NCI-H2107 treated with DMSO at 0.1 percent for 48 hours (cell line): ENCODE measurements at regions not wholly inside any gene's neighbourhood (a gene's known extent, or its start where the extent isn't known, plus 50 kb on each side); places are given as distances from the start of the nearest gene placed in this dataset.

Experiments
- DNase-seq: peaks from one replicate; lab custom pipeline; 2025; ENCODE audit not compliant: unreplicated experiment; lab: John Stamatoyannopoulos, UW

DNA sequence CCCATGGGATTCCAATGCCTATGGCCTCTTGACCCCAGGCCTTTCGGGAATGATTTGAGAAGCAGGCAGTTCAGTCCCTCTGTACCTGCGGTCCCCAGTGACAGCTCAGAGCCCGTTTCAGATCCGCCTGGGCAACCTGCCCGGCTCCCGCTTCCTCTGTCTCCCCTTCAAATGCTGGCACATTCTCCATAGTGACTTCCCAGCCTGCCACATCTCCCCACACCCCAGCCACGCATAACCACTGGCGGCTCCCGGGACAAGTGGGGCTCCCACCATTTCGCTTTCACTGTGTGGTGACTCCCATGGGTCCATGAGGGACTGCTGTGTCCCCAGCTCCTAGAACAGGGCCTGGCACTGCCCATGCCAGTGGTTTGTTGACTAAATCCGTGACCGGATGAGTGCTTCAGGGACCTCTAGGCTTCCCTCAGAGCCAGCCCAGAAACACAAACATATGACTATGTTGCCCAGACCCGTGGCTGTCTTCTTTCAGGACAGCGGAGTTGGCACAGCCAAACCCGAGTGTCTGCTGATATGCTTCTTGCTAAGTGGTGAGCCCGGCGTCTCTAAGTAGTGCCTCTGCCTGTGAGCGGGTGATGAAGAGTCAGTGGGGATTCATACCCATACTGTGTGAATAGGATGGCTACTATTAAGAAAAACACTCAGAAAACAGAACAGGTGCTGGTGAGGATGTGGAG is 91.2 kb downstream of the GLI2 start:
- DNase-seq = no peak

DNA sequence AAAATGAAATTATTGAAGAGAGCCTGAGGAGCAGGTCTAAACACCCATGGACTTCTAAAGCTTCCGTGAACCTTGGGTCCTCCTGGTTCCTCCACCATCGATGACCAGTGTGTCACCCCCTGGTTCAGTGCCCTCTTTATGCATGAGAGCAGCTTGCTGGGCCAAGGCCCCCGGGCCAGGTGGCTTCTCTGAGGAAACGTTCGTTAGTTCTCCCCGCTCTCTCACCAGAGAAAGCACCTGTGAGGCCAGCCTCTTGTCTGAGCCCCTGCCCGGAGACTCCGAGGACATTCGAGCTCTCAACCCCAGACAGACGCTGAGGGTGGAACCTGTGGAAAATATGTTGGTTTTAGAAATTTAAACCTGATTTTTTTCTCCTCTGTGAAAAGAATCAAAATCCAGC is 92.4 kb downstream of the GLI2 start:
- DNase-seq = no peak

DNA sequence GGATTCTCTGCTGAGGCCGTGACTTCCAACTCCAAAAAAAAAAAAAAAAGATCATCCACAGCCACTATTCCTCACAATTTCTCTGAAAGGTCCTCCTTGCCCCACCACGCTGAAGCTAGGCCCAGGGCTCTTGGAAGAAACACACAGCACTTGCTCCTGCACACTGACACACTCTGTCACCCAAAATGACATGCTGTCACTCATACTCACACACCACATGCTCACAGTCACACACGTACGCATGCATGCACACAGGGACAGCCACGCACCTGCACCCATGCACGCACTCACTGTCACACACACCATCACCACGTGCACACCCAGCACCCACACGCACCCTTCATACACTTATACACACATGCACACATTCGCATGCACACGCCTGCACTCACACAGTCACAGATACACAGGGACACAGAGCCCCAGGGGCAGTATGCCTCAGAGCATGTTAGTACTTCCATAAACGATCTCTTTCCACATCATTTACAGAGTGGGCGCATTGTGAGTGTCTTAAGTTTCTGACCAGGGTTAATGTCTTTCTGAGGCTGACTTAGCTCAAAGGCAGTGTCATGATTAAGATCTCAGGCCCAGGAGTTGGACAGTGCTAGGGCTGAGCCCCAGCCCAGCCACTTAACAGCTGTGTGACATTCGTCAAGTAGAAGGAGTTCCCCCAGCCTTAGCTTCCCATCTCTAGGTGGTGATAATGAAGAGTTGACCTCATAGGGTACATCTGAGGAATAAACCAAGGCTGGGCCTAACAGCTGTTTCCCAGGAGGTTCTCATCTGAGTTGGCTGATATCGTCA is 93.4 kb downstream of the GLI2 start:
- DNase-seq = no peak

- DNase-seq = no peak
These were observed 94.0 kb downstream of the GLI2 start for GRCh38 chr2:120829633-120830025.

DNA sequence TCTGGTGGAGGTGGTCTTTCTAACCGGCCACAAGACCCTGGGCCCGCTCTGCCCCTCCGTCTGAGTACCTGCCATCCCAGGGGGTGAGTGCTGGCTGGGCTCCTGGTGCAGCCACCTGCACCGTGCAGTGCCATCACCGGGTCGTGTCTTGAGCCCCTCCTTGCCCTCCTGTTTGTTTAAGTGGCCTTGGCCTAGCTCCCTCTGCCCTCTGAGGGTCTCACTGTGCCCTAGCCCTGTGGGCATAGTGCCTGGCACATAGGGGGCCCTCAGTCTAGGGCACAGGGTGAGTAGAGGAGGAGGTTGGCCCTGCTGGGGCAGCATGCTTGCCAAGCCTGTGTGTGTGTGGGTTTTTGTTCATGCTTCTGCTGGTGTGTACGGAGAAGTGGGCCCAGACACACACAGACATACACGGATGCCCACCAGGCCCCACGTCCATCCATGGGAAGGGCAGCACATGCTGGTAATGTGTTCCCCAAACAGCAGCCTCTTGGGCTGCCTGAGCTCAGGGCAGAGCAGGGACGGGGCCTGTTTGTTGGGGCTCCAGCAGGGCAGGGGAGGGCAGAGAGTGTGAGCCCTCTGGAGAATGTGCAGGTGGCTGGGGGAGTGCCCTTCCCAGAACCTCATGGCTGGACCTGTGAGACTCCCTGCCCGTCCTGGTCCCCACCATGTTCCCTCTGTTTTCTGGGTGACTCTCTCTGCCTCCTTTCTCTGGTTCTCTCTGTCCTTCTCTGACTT is 94.6 kb downstream of the GLI2 start:
- DNase-seq = no peak

- no peak for DNase-seq
These were observed 95.4 kb downstream of the GLI2 start for GRCh38 chr2:120831086-120831485.

DNA sequence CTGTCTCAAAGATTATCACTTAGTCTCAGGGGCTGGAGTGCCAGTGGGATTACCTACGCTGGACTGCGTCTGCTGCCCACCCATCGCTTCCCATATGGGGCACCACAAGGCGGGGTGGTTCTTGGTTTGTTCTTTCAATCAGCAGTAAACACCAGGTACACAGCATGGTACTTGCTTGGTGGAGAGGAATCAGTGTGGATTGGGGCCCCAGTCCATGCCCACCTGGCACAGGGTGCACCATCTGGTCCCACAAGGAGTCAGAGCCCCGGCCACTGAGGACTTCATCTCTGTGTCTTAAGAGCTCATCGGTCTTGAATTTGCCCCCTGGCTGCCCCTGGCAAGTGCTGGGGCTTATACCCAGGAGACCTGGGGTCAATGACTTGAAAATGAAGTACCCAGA is 96.2 kb downstream of the GLI2 start:
- no peak for DNase-seq

GRCh38 chr2:120832296-120833070 is 96.8 kb downstream of the GLI2 start:
- no peak for DNase-seq

DNA sequence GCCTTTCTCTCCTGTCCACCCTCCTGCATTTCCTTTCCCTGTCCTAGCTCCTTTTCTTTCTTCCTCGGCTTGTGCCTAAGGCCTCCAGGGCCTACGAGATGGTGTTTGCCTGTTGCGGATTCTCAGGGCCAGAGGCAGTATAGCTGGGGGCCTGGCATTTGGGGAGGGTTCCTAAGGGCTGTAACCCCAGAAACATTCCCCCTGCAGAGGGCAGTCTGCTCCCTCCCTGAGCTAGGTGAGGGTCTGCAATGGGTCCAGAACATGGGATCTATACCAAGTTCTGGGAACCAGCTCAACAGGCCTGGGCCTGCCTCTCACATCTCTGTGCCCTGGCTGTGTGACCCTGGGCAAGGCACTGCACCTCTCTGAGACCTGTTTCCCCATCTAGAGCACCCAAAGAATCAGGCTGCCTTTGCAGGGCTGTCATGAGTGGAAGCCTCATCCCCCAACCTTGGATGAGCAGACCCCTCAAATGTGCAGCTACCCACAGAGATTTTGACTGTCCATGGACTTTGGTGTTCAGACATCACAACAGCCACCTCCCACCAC is 97.5 kb downstream of the GLI2 start:
- no peak for DNase-seq

DNA sequence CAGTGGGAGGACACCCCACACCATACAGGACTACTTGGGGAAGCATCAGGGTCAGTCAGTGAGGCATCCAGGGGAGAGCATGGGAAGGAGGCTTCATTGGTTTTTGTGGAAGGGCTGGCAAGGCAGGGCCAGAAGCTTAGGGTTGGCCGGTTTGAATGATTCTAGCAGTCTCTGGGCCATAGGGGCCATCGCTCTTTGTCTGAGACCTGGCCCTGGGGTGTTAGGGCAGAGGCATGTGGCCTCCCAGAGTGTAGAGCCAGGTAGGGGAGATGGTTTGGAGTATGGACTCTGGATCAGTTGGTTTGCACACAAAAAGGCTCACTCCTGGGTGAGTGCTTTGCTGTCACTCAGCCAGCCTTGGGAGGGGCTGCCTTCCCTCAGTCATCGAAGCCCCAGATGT is 98.5 kb downstream of the GLI2 start:
- DNase-seq = no peak

GRCh38 chr2:120836281-120836680 is 100.6 kb downstream of the GLI2 start:
- no peak for DNase-seq

DNA sequence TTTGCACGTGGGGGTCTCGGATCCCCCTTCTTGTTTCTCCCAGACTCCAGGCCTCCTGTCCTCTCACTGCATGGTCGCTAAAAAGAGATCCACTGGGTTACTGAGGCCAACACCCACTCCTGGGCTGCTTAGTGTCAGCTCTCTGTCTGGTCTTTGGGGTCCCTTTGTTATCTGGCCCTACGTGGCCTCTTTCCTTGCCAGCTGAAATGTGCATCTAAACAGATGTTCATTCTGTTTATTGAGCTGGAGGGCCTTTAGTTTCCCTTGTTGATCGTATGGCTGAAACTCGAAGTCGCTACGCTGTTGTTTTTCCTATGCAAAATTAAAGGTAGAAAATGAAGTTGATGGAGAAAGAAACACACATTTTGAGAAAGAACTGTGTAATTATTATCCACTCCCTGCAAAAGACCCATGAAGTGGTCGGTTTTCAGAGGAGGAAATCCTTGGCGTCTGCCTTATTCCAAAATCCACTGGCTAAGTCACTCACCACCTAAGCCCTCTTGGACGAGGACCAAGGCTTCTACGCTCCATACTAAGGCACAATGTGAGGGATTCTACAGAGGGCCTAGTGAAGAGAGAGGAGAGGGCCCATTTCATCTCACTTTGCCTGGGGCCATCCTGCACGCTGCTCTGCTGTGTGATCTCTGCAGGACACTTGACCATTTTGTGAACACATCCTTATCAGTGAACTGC is 105.3 kb downstream of the GLI2 start:
- DNase-seq = no peak

DNA sequence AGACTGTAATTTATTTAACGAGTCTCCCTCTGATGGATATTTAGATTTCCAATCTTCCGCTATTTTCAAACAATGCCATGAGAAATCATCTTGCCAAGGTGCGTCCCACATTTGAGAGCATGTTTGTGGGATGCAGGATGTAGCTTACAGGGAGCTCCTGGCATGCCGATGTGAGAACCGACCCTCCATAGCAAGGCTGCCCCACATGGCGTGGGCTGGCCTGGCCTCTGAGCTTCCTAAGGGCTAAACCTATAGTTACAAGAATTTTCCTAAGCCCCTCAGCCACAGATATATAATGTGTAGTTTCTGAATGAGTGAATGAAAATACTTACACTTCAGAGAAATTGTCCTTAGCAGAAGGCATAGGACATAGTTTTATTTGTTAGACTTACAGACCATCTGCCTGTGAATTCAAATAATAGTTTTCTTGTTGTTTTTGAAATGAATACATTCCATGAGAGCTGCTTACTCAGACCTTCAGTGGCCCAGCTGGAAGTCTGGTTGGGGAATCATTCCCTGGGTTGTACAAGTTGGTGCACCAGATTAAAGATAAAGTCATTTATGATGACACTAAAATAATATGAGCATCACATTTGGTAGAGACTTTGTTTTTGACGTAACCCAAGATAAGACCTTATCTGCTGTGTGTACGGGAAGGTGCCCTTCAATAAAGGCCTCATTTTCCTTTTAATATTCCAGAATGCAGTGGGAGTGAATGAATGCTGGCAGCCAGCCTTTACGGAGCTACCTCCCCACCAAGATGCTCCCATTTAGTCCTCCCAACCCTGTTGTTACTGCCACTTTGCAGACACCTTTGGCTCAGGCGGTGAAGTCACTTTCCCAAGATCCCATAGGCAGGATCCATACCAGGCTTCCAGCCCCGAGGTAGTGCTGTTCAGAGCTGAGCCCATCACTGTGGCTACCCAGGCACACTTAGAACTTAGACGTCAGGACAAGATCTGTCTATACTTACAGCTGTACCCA is 107.1 kb downstream of the GLI2 start:
- DNase-seq = no peak

DNA sequence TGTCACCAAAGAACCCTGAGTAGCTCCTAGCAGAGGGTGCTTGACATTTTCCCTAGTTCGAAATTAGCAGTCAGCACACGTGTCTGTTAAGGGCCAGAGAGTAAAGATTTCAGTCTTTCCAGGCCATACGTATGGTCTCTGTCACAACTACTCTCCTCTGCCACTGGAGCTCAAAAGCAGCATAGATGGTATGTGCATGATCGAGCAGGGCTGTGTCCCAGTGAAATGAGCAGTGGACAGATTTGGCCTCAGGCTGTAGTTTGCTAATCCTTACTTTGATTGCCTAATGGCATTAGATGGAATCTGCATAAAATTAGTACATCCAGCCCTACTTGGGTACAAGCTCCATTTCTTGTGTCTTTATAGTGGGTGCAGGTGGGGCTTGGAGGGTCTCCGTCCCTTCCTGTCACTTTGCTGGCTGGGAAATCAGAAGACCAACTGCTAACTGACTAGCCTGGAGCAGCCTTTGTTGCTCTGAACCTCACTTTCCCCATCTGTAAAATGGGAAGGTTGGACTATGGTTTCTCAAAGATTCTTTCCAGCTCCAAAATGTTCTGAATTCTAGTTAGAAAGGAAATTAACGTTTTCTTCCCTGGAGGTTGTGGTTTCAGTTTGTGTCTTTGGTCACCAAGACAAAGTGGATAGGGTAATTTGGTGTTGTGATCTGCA is 108.5 kb downstream of the GLI2 start:
- no peak for DNase-seq

DNA sequence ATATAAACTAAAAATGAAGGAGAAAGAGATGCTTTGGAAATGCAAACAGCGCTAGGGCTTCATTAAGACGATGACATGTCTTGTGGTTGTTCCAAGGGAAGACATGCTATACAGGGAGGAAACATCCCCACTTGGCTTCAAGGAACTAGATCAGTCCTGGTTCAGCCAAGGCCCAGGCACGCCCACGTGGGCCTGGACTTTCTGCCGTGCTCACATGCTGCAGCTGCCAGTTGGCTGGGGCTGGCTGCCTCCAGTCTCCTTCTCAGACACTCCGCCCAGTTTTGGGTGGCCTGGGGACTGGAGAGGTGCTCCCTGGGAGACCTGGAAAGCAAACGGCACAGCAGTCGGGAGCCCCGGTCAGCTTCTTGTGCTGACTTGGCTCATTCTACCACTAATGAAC is 109.6 kb downstream of the GLI2 start:
- no peak for DNase-seq

- DNase-seq = no peak
These were observed 110.9 kb downstream of the GLI2 start for GRCh38 chr2:120846406-120847095.

- DNase-seq = peak; percentile 24
These were observed 112.1 kb downstream of the GLI2 start for GRCh38 chr2:120847700-120848321.

- no peak for DNase-seq
These were observed 113.6 kb downstream of the GLI2 start for GRCh38 chr2:120849278-120849677.
